Stimulated activated CD4-positive, alpha-beta T cell treated with anti-CD3 and anti-CD28 coated beads, Interleukin-4, amount 100 ng/mL, for 24 hours (primary cell): ENCODE measurements at regions not wholly inside any gene's neighbourhood (a gene's known extent, or its start where the extent isn't known, plus 50 kb on each side); places are given as distances from the start of the nearest gene placed in this dataset.

Experiments used
- DNase-seq: peaks from one replicate; pipeline ENCODE4 v3.0.0-alpha.2; 2020

GRCh38 chr10:112087953-112088456, 95.6 kb downstream of the GPAM start:
- DNase-seq, result no peak

GRCh38 chr10:112091703-112092102, 91.9 kb downstream of the GPAM start:
- no peak for DNase-seq

DNA sequence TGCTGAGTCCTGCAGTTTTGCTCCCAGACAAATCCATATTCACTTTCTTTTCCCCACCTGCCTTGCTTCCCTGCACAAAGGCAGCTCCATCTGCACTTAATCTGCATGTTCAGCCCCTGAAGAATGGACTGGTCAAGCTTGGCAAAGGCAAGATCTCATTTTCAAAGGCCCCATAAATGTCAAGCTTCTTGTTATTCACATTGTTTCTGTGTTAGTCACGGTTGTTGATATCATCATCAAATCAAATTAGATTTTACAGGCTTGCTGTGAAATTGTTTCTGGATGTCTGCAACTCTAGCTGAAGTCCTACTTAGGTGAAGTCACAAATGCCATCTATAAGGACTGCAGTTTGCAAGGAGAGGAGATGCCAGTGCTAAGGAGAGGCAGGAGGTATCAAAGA, 91.0 kb downstream of the GPAM start:
- no peak for DNase-seq

GRCh38 chr10:112094984-112095383, 88.6 kb downstream of the GPAM start:
- DNase-seq, result no peak

DNA sequence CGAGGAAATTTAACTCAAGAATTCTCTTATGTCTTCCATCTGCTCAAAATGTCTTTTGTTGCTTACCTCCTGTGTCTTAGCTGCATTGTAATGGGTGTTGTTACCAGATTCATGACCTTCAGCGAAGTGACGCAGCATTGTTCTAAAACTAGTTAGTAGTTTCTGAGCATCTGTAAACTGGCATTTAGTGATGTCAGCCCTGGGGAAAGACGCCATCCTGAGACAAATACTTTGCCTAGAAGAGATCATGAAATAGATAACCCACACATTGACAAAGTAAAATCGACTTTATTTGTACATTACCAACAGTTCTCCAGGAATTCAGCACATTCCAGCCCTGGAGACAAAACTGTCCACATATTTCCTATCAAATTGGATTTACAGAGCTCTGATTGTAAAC, 87.8 kb downstream of the GPAM start:
- DNase-seq, result no peak

GRCh38 chr10:112098682-112099081, 84.9 kb downstream of the GPAM start:
- no peak for DNase-seq
